ENCODE measurements at regions not wholly inside any gene's neighbourhood (a gene's known extent, or its start where the extent isn't known, plus 50 kb on each side); places are given as distances from the start of the nearest gene placed in this dataset.

GRCh38 chr3:191795196-191795595 lies 334.2 kb downstream of the PYDC2 start:
- TF ChIP-seq POLR2A (IDR thresholded peaks at IDR 0.05; ENCODE audit: low read depth, low read length): no peak
- DNase-seq (ENCODE audit: insufficient read length, low spot score): no peak
- no peak for FAIRE-seq

- no peak for FAIRE-seq
- no peak for TF ChIP-seq POLR2A (IDR thresholded peaks at IDR 0.05; ENCODE audit: low read depth, low read length)
Observed at GRCh38 chr3:191797271-191797670, 336.3 kb downstream of the PYDC2 start.

GRCh38 chr3:191802671-191803070 lies 341.7 kb downstream of the PYDC2 start:
- no peak for FAIRE-seq
- DNase-seq (ENCODE audit: insufficient read length, low spot score): no peak
- no peak for TF ChIP-seq POLR2A (IDR thresholded peaks at IDR 0.05; ENCODE audit: low read depth, low read length)

More at GRCh38 chr3:191797271-191797670, 336.3 kb downstream of the PYDC2 start:
- no peak for DNase-seq (ENCODE audit: insufficient read length, low spot score)

- DNase-seq (ENCODE audit: insufficient read length, low spot score): no peak
- TF ChIP-seq POLR2A (IDR thresholded peaks at IDR 0.05; ENCODE audit: low read depth, low read length): no peak
- FAIRE-seq: no peak
Observed at GRCh38 chr3:191804935-191805334, 344.0 kb downstream of the PYDC2 start.

- FAIRE-seq (no peak), DNase-seq (ENCODE audit: insufficient read length, low spot score) (no peak)
- no peak for TF ChIP-seq POLR2A (IDR thresholded peaks at IDR 0.05; ENCODE audit: low read depth, low read length)
Observed at GRCh38 chr3:191808073-191808472, 347.1 kb downstream of the PYDC2 start.

- TF ChIP-seq POLR2A (IDR thresholded peaks at IDR 0.05; ENCODE audit: low read depth, low read length): no peak
- FAIRE-seq (no peak), DNase-seq (ENCODE audit: insufficient read length, low spot score) (no peak)
Observed at GRCh38 chr3:191809326-191809949, 348.5 kb downstream of the PYDC2 start.

- no peak for FAIRE-seq
- TF ChIP-seq POLR2A (IDR thresholded peaks at IDR 0.05; ENCODE audit: low read depth, low read length): no peak
Observed at GRCh38 chr3:191813245-191813644, 352.3 kb downstream of the PYDC2 start.

GRCh38 chr3:191848818-191849217 lies 387.9 kb downstream of the PYDC2 start:
- TF ChIP-seq POLR2A (IDR thresholded peaks at IDR 0.05; ENCODE audit: low read depth, low read length): no peak
- no peak for DNase-seq (ENCODE audit: insufficient read length, low spot score)
- no peak for FAIRE-seq

More at GRCh38 chr3:191813245-191813644, 352.3 kb downstream of the PYDC2 start:
- no peak for DNase-seq (ENCODE audit: insufficient read length, low spot score)

- TF ChIP-seq POLR2A (IDR thresholded peaks at IDR 0.05; ENCODE audit: low read depth, low read length): no peak
- DNase-seq (ENCODE audit: insufficient read length, low spot score) (no peak), FAIRE-seq (no peak)
Observed at GRCh38 chr3:191859531-191859930, 398.6 kb downstream of the PYDC2 start.

- no peak for DNase-seq (ENCODE audit: insufficient read length, low spot score)
- FAIRE-seq: peak; percentile 15
- TF ChIP-seq POLR2A (IDR thresholded peaks at IDR 0.05; ENCODE audit: low read depth, low read length): no peak
Observed at GRCh38 chr3:191869738-191870415, 408.9 kb downstream of the PYDC2 start.

GRCh38 chr3:191873736-191874135 lies 412.8 kb downstream of the PYDC2 start:
- DNase-seq (ENCODE audit: insufficient read length, low spot score) (no peak), FAIRE-seq (no peak)
- no peak for TF ChIP-seq POLR2A (IDR thresholded peaks at IDR 0.05; ENCODE audit: low read depth, low read length)

- TF ChIP-seq POLR2A (IDR thresholded peaks at IDR 0.05; ENCODE audit: low read depth, low read length): no peak
- no peak for DNase-seq (ENCODE audit: insufficient read length, low spot score)
- FAIRE-seq: peak; percentile 74
Observed at GRCh38 chr3:191882289-191882688, 421.3 kb downstream of the PYDC2 start.

GRCh38 chr3:191884132-191884531 lies 423.2 kb downstream of the PYDC2 start:
- FAIRE-seq (no peak), DNase-seq (ENCODE audit: insufficient read length, low spot score) (no peak)
- TF ChIP-seq POLR2A (IDR thresholded peaks at IDR 0.05; ENCODE audit: low read depth, low read length): no peak

GRCh38 chr3:191889106-191889505 lies 428.1 kb downstream of the PYDC2 start:
- TF ChIP-seq POLR2A (IDR thresholded peaks at IDR 0.05; ENCODE audit: low read depth, low read length): no peak
- FAIRE-seq: no peak
- no peak for DNase-seq (ENCODE audit: insufficient read length, low spot score)

GRCh38 chr3:191889756-191890155 lies 428.8 kb downstream of the PYDC2 start:
- FAIRE-seq: peak; percentile 78
- no peak for TF ChIP-seq POLR2A (IDR thresholded peaks at IDR 0.05; ENCODE audit: low read depth, low read length)

More at GRCh38 chr3:191889756-191890155, 428.8 kb downstream of the PYDC2 start:
- peak; percentile 2 for DNase-seq (ENCODE audit: insufficient read length, low spot score)

Data from H54 (cell line).